M059J (cell line): ENCODE measurements at regions not wholly inside any gene's neighbourhood (a gene's known extent, or its start where the extent isn't known, plus 50 kb on each side); places are given as distances from the start of the nearest gene placed in this dataset.
"Not testable (repeated sequence)": the region's sequence is repeated elsewhere in the genome, so short reads cannot be mapped to it uniquely, and the experiment has no call there.

Source experiments
- DNase-seq: peaks from one replicate; pipeline ENCODE4 v3.0.0-alpha.2; 2012; ENCODE audit warnings: low read depth

DNA sequence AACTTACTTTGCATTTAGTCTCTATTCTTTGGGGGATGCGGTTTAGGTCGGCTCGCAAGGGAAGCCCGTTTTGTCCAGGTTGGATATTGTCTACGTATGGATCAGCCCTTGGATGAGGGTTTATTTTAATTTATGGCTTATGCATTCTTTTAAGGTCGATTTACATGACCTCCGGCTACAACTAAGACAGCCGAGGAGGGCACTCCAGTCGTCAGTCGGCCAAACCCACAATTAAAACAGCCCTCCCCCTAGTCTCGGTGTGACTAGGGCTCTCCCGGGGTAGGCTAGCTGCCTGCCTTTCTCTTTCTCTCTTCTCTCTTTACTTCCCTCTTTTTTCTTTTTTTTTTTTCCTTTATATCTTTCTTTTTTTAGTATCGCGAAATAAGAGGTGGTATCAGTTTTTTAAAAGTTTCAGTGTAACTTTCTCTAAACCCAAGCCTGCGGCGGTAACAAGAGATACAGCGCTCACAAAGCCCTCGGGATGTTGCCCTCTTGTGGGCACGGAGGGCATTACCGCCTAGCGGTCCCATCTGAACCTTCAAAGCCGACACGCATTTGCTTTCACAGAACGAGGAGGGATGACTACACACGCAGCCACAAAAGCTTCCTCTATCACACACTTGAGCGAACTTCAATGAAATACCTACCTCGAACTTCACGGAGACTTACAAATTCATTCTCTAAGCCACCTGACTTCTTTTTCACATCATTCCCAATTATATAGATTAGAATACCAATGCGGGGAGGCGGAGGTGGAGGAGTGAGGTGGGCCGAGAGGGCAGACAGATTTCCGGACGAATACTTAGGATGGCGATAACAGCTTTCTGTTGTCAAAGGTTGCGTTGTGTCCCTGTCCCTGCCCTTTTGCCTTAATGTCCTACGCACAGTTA lies 132.3 kb upstream of the C11orf58 start:
- DNase-seq = peak; percentile 85

DNA sequence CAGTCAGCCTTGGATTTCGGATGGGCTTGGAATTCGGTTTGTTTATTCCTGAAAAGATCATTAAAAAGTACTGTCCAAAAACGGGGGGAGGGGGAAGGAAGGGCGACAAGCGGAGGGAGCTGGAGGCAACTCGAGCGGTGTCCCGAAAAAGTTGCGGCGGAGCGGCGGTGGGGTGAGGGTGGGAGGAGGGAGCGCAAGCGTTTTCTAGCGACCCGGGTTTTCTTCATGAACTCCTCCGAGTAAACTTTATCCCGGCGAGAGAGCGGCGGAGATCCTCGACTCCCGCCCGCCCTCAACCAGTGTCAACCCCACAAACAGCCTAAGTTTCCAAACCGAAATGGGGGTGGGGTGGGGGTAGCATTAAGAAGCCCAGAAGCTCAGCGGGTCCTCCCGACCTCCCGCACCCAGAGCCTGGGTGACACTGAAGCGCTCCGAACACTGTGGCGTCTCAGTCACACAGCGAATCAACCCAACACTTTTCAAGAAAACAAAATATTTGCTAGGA lies 133.0 kb upstream of the C11orf58 start:
- DNase-seq = no peak

DNA sequence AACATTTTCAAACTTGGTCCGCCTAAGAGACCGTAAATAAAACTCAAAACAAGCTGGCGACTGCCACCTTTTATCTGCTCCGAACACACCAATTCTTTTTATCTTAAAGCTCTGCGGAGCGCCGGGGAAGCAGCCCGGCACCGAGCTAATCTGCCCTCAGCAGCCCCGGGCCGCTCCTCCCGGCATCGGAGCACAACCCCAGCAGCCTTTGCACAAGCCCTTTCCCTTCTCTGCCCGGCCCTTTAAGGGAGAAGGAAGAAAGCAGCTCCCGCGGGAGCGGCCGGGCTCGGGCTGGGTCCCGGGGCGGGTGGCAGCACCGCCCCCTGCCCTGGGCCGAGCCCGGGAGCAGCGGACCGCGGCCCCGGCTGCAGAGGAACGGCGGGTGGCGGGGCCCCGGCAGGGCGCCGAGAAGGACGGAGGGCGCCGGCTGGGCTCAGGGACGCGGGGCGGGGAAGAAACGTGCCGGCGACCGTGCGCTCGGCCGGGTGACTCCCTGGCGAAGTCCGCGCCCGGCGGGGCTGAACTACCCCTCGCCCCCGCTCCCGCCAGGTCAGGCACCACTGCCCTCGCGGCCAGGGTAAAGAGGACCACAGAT lies 133.6 kb upstream of the C11orf58 start:
- peak; percentile 40 for DNase-seq

DNA sequence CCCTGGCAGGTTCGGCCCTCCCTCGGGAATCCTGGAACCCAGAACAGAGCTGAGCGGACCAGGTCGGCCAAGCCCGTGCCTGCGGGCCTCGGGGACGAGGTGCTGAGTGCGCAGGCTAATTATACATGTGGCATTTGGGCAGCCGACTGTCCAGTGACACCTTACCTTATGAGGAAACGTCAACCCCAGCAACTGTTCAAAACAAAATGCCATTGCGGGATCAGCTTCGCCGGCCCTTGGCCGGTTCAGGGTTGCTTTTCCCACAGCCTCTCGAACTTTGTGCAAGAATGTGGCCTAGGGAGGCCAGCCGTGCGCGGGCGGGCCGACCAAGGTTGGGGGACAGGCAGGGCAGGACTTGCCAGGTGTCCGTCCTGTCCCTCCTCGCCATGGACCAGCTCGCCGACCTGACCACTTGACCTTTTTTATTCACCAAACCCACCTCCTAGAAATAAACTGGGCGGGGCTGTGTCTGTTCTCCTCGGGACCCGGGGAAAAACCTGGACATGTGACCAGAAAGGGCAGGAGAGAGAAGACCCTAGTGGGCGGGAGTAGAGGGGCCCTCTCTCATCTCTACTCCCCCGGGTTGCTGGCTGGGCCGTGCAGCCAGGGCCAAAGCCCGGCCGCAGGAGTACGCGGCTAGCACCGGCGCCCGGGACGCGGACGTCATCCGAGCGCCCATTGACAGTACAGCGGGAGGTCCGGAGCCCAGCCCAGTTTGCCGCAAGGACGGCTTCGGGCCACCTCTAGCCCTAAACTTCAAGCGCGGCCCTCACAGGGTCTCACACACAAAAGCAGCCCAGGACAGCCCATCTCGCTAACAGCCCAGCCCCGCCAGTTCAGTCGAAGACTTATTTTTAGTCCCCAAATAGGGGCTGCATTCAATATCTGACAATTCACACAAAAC lies 134.3 kb upstream of the C11orf58 start:
- DNase-seq = no peak

DNA sequence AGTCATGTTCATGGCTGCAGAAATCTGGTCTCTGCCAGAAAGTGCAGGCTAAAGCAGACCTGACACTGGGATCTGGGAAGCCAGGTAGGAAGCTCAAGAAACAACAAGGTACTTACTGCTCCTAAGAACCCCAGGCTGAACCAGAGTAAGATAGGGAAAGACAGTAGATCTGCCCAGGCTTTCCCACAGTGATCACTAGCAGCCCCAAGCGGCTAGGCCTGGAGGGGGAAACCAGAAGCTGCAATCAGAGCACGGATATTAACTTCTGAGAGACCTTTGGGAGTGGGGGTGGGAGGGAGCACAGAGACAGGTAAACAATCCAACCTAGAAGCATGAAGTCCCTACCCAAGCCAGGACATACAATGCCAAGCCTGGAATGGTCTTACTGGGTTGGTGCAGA lies 135.2 kb upstream of the C11orf58 start:
- DNase-seq = no peak

DNA sequence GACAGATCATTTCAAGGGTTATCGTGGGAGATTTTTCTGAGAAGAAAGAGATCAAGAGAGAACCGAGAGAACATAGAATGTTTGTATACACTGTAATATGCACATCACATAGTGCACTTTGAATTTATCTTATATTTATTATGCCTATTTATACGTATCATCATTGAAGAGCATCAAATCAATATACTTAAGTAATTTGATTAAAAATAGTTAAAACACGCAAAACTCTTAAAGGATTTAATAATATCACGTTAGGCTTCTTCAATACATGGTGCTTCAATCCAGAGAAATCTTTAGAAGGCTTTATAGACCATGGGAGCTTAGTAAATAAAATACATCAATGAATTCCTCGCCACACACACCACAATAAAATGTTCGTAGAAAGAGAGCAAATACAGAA lies 139.5 kb upstream of the C11orf58 start:
- DNase-seq = no peak

DNA sequence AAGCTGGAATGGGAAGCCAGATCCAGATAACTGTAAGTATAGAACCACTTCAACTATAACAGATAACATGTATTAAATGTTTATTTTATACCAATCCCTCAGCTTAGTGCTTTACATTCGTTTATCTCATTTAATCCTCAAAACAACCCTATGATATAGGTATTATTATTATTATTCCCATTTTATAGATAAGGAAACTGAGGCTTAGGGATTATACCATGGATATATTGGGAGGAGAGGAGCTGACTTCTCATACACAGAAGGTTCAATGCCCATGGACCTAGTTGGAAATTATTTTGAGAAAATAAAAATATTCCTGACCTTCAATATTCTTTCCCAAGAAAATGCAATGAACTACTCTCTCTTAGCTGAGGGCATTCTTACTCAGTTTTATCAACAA lies 140.4 kb upstream of the C11orf58 start:
- no peak for DNase-seq

DNA sequence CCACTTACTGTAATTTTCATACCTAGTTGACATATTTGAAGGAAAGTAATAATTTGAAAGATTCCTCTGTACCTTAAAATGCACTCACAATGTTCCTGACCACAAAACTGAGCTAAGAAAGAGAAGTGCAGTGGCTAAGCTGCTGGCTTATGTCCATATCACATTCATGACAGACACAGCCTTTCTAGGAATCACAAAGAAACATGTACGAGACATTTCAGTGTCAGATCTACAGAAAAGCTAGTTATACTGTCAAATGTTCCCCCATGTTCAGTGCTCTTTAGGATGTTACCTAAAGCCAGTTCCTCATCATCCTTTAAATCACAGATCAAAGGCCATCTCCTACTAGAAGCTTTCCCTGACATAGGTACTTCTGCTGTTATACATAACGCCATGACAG lies 142.2 kb upstream of the C11orf58 start:
- no peak for DNase-seq

DNA sequence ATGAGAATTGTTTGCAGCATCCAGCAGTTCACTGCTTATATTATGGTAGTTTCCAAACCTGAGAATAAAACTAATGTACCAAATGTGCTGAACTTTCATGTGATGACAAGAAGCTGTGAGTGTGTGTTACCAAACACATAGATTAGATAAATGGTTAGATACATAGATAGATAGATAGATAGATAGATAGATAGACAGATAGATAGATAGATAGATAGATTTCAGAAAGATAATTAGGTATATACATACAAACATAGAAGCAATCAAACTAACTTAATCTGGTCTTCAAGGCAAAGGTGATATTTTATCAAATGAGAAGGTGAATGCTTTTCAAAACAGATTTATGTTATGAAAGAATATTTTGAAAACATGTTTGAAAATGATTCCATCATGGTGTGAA lies 147.3 kb upstream of the C11orf58 start:
- DNase-seq = no peak

DNA sequence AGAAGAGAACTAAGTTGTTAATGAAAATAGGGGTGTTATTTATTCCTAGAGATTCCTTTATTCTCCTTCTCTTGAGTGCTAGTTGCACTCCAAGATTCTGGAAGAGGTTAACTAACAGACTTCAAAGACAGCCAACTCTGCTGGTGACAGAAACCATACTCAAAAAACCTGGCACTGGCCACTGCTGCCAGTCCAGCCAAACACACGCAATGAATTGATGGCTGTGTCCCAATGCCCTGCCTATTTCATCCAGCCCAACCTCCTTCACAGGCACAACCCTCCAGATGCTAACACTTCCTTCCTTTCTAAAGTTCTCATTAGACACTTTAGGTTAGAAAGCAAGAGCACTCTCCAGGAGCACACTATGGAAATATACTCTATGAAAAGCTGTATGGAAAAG lies 150.8 kb upstream of the C11orf58 start:
- no peak for DNase-seq

DNA sequence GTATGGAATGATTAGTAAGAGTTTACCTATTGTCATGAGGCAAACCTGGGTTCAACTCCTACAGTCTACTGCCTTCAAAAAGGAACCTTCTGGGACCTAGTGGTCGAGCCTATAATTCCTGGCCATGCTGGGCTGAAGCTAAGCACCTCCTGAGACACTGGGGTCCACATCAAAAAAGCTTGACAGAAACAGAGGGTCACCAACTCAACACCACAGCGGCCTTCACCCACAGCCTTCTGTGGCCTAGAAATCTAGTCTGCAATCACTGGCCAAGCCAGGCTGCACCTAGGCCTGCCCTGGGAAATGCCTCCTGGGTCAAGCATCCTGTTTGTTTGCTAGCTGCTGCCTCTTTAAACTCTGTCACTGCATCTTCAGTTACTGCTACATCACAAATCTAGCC lies 153.9 kb upstream of the C11orf58 start:
- DNase-seq = no peak

DNA sequence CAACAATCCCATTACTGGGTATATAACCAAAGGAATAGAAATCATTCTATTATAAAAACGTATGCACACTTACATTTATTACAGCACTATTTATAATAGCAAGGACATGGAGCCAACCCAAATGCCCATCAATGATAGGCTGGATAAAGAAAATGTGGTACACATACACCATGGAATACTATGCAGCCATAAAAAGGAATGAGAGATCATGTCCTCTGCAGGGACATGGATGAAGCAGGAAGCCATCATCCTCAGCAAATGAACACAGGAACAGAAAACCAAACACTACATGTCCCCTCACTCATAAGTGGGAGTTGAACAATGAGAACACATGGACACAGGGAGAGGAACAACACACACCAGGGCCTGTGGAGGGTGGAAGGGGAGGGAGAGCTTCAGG lies 157.4 kb upstream of the C11orf58 start:
- DNase-seq = not testable (repeated sequence)

DNA sequence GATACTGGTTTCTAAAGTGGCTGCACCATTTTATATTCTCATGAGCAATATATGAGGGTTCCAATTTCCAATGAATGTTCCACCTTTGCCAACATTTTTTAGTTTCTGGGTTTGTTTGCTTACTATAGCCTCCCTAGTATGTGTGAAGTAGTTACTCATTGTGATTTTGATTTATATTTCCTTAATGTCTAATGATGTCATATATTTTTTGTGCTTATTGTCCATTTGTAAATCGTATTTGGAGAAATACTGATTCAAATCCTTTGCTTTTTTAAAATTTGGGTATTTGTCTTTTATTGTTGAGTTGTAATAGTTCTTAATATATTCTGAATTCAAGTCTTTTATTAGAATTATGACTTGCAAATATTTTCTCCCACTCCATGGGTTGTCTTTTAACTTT lies 161.0 kb upstream of the C11orf58 start:
- DNase-seq = no peak

DNA sequence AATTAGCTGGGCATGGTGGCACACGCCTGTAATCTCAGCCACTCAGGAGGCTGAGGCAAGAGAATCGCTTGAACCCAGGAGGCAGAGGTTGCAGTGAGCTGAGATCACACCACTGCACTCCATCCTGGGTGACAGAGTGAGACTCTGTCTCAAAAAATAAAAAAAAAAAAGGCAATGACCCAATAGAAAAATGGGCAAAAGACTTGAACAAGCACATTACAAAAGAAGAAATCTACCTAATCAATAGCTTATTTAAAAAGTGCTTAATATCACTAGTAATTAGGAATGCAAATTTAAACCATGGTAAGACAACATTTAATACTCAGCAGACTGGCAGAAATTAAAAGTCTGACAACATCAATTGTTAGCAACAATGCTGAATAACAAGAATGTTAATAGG lies 163.6 kb upstream of the C11orf58 start:
- DNase-seq = not testable (repeated sequence)

DNA sequence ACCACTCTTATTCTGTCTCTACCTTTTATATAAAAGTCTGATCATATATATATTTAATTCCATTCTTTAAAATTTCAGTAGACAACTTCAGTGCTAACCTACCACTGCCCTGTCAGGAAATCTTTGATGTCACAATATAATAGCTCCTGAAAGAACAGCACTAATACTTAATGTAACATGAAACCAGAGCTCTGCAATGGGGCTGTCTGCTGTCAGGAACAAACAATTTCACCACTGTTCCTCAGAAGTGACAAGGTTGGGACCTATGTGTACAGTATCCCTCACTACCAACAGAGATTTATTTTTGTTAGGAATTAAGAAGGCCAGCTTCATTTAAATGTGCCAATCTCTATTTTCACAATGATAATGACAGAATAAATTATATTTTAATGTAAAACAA lies 165.5 kb upstream of the C11orf58 start:
- no peak for DNase-seq

DNA sequence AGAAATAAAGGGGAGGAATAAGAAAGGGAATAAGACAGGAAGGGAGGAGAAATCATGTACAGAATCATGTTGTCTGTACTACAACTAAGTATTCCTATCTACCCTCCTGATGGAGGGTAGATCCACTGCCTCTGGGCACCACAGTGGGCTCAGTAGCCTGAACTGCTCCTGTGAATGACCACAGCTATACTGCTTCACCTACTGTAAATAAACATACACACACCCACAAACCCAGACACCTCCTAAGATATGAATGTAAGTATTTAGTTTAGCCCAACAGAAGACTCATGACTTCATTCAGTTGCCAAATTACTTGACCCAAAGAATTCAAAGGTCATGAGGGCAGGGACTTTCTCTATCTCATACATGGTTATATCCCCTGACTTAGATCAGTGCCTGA lies 177.3 kb upstream of the C11orf58 start:
- no peak for DNase-seq

DNA sequence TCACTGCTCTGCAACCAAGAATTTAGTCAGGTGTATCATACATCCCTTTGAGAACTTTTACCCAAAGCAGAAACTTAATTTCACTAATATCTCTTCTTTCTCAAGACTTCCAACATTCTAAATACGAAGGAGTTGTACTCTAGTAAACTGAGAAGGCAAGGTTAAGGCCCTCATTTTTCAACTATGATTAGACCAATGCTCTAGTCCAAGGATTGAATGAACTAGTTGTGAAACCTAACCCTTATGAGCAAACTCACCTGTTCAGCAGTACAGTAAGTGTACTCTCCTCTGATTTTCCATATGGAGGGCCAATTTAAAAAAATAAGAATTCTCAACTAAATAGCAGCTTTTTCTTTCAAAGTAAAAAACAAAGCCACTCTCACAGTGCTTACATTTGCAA lies 180.0 kb upstream of the C11orf58 start:
- DNase-seq = no peak

DNA sequence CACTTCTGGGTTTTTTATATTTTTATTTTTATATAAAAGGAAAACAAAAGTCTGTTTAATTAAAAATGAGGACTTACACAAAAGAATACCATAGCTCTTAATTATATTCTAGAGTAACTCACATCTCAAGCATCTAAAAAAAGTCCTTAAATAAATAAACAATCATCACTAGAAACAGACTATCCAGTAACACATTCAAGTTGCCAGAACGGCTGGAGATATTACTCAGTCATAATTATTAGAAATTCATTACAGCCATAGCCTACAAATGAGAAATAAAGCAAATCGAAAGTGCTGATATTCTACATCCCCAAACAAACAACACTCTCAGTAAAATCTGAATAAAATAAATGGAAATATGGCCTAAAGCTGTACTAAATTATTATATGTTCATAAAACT lies 182.5 kb upstream of the C11orf58 start:
- no peak for DNase-seq

DNA sequence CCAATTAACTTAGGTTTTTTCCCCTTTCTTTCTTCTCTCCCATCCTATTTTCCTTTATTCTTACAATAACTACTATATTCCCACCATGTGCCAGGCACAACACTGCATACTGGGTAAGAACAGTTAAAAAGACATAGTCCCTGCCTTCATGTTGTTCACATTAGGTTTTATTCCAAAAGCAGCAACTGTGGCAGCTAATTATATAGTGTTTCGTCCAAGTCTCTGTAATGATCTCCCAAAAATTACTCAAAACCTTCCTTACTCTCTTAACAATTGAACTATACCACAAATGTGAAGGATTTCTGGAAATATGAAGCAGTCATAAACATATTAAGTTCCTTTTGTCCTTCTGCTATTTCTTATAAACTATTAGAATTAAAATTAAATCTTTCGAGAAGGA lies 184.1 kb upstream of the C11orf58 start:
- DNase-seq = no peak

DNA sequence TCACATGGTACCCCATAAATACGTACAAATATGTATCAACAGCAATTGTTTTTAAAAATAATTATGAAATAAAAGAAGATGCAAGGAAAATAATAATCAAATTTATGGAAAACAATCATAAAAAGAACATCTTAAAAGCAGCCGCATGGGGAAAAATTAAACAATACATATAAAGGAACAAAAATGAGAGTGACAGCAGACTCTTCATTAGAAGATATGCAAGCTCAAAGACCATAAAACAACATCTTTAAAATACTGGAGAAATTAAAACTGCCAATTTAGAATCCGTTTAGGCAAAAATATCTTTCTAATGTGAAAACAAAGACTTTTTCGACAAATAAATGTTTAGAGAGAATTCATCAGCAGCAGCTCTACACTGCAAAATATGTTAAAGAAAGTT lies 190.6 kb upstream of the C11orf58 start:
- DNase-seq = no peak

DNA sequence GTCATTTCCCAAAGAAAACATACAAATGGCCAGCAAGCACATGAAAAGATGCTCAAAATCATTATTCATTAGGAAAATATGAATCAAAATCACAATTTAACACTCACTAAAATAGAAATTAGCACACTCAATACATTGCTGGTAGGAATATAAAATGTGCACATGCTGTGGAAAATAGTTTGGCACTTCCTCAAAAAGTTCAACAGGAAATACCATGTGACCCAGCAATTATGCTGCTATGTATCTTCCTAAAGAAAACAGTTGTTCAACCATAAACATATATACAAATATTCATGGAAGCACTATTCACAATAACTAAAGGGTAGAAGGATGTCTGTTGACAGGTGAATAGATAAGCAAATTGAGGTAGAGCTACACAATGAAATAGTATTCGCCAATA lies 187.3 kb upstream of the SOX6 start:
- no peak for DNase-seq

DNA sequence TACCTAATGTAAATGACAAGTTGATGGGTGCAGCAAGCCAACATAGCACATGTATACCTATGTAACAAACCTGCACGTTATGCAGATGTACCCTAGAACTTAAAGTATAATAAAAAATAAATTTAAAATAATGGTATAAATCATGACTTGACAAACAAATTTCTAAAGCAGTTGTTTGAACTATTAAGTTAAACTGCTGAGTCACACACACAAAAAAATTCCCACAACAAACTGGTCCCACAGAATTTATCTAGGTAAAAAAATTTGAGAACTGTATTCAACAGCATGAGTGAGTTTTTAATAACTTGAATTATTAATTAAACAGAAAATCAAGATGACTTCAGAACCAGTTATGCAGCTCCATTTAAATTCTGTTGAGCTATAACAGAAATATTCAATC lies 186.0 kb upstream of the SOX6 start:
- no peak for DNase-seq
